Kidney epithelial cell (primary cell): ENCODE measurements at regions not wholly inside any gene's neighbourhood (a gene's known extent, or its start where the extent isn't known, plus 50 kb on each side); places are given as distances from the start of the nearest gene placed in this dataset.
A peak's percentile ranks its signal among the peaks of the same experiment; 100 is the strongest.

Source experiments
- DNase-seq: peaks from one replicate; pipeline ENCODE4 v3.0.0-alpha.2; 2010; ENCODE audit warnings: low read depth
- H3K27me3 ChIP-seq: 2 replicates; pipeline ENCODE4 v1.6.0; 2011; ENCODE audit warnings: low read length; ENCODE audit not compliant: control insufficient read depth, insufficient read depth
- H3K36me3 ChIP-seq: 2 replicates; pipeline ENCODE4 v1.5.1; 2011; ENCODE audit warnings: low read length; ENCODE audit not compliant: control insufficient read depth, insufficient read depth
- H3K4me3 ChIP-seq: 2 replicates; pipeline ENCODE4 v1.5.1; 2011; ENCODE audit warnings: low read depth, mild to moderate bottlenecking, control low read depth, low read length
- TF ChIP-seq, protein P1 (sequence below): IDR thresholded peaks from 2 replicates; pipeline ENCODE4 v1.5.1; 2011; ENCODE audit warnings: mild to moderate bottlenecking, moderate library complexity, low read length, control low read depth, inconsistent platforms; ENCODE audit not compliant: insufficient read depth, poor library complexity, severe bottlenecking

DNA sequence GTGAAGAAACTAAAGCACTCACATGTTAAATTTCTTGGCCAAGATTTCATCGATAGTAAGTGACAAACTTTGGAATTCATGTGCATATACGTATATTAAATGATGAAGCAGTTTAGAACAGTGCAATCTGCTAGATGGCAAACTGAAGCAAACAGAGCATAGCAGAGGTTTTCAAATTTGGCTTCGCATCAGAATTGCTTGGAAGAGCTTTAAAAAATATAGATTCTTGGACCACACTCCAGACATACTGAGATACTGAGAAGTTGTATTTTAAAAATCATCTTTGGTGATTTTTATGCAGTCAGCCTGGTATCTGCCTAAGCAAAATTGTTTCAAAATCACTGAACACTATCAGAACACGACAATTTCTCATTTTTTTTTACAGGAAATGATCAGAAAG lies 709.2 kb downstream of the PLA2G4A start:
- no peak overlapping the region for H3K4me3 ChIP-seq
- DNase-seq = no peak
- TF ChIP-seq, protein P1, sequence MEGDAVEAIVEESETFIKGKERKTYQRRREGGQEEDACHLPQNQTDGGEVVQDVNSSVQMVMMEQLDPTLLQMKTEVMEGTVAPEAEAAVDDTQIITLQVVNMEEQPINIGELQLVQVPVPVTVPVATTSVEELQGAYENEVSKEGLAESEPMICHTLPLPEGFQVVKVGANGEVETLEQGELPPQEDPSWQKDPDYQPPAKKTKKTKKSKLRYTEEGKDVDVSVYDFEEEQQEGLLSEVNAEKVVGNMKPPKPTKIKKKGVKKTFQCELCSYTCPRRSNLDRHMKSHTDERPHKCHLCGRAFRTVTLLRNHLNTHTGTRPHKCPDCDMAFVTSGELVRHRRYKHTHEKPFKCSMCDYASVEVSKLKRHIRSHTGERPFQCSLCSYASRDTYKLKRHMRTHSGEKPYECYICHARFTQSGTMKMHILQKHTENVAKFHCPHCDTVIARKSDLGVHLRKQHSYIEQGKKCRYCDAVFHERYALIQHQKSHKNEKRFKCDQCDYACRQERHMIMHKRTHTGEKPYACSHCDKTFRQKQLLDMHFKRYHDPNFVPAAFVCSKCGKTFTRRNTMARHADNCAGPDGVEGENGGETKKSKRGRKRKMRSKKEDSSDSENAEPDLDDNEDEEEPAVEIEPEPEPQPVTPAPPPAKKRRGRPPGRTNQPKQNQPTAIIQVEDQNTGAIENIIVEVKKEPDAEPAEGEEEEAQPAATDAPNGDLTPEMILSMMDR = no peak
- no peaks in the 10 kb centered on the region for H3K36me3 ChIP-seq
- H3K27me3 ChIP-seq = no peaks in the 10 kb centered on the region

- TF ChIP-seq, protein P1 = no peak
- H3K4me3 ChIP-seq = no peak overlapping the region
- DNase-seq = no peak
Measured at GRCh38 chr1:187549540-187549939, 720.8 kb downstream of the PLA2G4A start.

GRCh38 chr1:187551061-187551460 lies 722.3 kb downstream of the PLA2G4A start:
- Histone ChIP-seq H3K27me3 (no peaks in the 10 kb centered on the region), H3K4me3 (no peak overlapping the region), H3K36me3 (no peaks in the 10 kb centered on the region)
- no peak for DNase-seq
- TF ChIP-seq, protein P1 = peak; percentile 8

More at GRCh38 chr1:187549540-187549939, 720.8 kb downstream of the PLA2G4A start:
- no peaks in the 10 kb centered on the region for H3K36me3 ChIP-seq
- no peaks in the 10 kb centered on the region for H3K27me3 ChIP-seq

DNA sequence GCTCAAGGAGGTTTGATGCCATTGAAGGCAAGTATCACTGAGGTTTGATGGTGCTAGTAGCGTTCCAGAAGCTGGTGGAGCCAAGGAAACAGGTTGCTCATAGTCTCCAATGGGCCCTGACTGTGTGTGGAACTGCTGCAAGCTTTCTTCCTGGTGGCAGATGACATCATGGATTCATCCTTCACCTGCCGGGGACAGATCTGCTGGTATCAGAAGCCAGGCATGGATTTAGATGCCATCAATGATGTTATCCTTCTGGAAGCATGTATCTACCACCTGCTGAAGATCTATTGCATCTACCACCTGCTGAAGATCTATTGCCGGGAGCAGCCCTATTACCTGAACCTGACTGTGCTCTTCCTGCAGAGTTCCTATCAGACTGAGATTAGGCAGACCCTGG lies 734.4 kb downstream of the PLA2G4A start:
- Histone ChIP-seq H3K4me3 (no peak overlapping the region), H3K36me3 (no peaks in the 10 kb centered on the region), H3K27me3 (no peaks in the 10 kb centered on the region)
- TF ChIP-seq, protein P1 = no peak
- no peak for DNase-seq

- H3K36me3 ChIP-seq = no peaks in the 10 kb centered on the region
- TF ChIP-seq, protein P1 = no peak
- no peaks in the 10 kb centered on the region for H3K27me3 ChIP-seq
- no peak for DNase-seq
- no peak overlapping the region for H3K4me3 ChIP-seq
Measured at GRCh38 chr1:187566354-187566753, 737.6 kb downstream of the PLA2G4A start.

GRCh38 chr1:187568067-187568466 lies 739.3 kb downstream of the PLA2G4A start:
- Histone ChIP-seq H3K4me3 (no peak overlapping the region), H3K36me3 (no peaks in the 10 kb centered on the region), H3K27me3 (no peaks in the 10 kb centered on the region)
- DNase-seq = no peak
- TF ChIP-seq, protein P1 = no peak
